H1 (cell line): ENCODE measurements at regions not wholly inside any gene's neighbourhood (a gene's known extent, or its start where the extent isn't known, plus 50 kb on each side); places are given as distances from the start of the nearest gene placed in this dataset.
"Not testable (repeated sequence)": the region's sequence is repeated elsewhere in the genome, so short reads cannot be mapped to it uniquely, and the experiment has no call there.

Source experiments
- BRCA1 ChIP-seq: IDR thresholded peaks from 2 replicates; pipeline ENCODE4 v1.6.1; 2012; ENCODE audit warnings: low read depth, low read length, improper control_type of control experiment
- CHD1 ChIP-seq: IDR thresholded peaks from 2 replicates; pipeline ENCODE4 v1.6.1; 2012; ENCODE audit warnings: low read depth, low read length, improper control_type of control experiment
- CTCF ChIP-seq, 3 experiments: IDR thresholded peaks; 1 replicate in 2 of 3; 2 replicates in 1 of 3; pipeline versions ENCODE4 v1.5.1 to v1.6.1; 2011; ENCODE audit warnings: low read length in 3 of 3, mild to moderate bottlenecking in 3 of 3, inconsistent platforms in 2 of 3, low read depth in 1 of 3, moderate library complexity in 1 of 3; ENCODE audit not compliant: insufficient read depth in 1 of 3; ENCODE audit errors: control extremely low read depth in 1 of 3
- EZH2 ChIP-seq: fragments of 200-600 bp; sonication (generic); IDR thresholded peaks from 2 replicates; pipeline ENCODE4 v1.7.1; 2012; ENCODE audit warnings: low read depth, mild to moderate bottlenecking, moderate library complexity, low read length, inconsistent platforms; ENCODE audit not compliant: severe bottlenecking
- GABPA ChIP-seq: IDR thresholded peaks from 2 replicates; pipeline ENCODE4 v1.6.1; 2011; ENCODE audit warnings: mild to moderate bottlenecking, low read length, moderate library complexity, borderline replicate concordance; ENCODE audit not compliant: insufficient read depth
- HDAC2 ChIP-seq, 2 experiments: fragments of 300-600 bp in 1 of 2; sonication (generic) in 1 of 2; IDR thresholded peaks; 2 replicates each; pipeline ENCODE4 v1.6.1; 2011 to 2012; ENCODE audit warnings: low read depth in 2 of 2, low read length in 2 of 2, mild to moderate bottlenecking in 2 of 2, moderate library complexity in 2 of 2, borderline replicate concordance in 1 of 2, inconsistent platforms in 1 of 2
- NRF1 ChIP-seq: IDR thresholded peaks from 2 replicates; pipeline ENCODE4 v1.6.1; 2011; ENCODE audit warnings: mild to moderate bottlenecking, low read depth, low read length, improper control_type of control experiment
- POLR2A ChIP-seq, 2 experiments: IDR thresholded peaks; 1 replicate in 1 of 2; 2 replicates in 1 of 2; pipeline ENCODE4 v1.6.1; 2011; ENCODE audit warnings: low read depth in 2 of 2, low read length in 2 of 2, mild to moderate bottlenecking in 2 of 2; ENCODE audit errors: control extremely low read depth in 1 of 2
- POLR2AphosphoS5 ChIP-seq: IDR thresholded peaks from 2 replicates; pipeline ENCODE4 v1.6.1; 2011; ENCODE audit warnings: low read depth, low read length
- RAD21 ChIP-seq, 2 experiments: IDR thresholded peaks in 1 of 2; conservative IDR thresholded peaks in 1 of 2; 2 replicates each; pipeline ENCODE4 v1.6.1; 2011; ENCODE audit warnings: low read depth in 2 of 2, low read length in 2 of 2, improper control_type of control experiment in 1 of 2, inconsistent platforms in 1 of 2, mild to moderate bottlenecking in 1 of 2, moderate library complexity in 1 of 2
- YY1 ChIP-seq: IDR thresholded peaks from 2 replicates; pipeline ENCODE4 v1.6.1; 2011; ENCODE audit warnings: low read depth, mild to moderate bottlenecking, low read length

GRCh38 chr12:54119082-54119481 is 65.4 kb downstream of the HOXC4 start:
- not testable (repeated sequence) for TF ChIP-seq CTCF (IDR thresholded peaks at IDR 0.05; ENCODE audit: control extremely low read depth in 1 of 3, insufficient read depth in 1 of 3, low read depth in 1 of 3, low read length in 3 of 3); HDAC2 (IDR thresholded peaks at IDR 0.05; ENCODE audit: borderline replicate concordance in 1 of 2, low read depth in 2 of 2, low read length in 2 of 2); BRCA1; RAD21 (IDR thresholded peaks at IDR 0.05 in 1 of 2, conservative IDR thresholded peaks at IDR 0.05 in 1 of 2; ENCODE audit: low read depth in 2 of 2, low read length in 2 of 2); EZH2; POLR2AphosphoS5; POLR2A (IDR thresholded peaks at IDR 0.05; ENCODE audit: control extremely low read depth in 1 of 2, low read depth in 2 of 2, low read length in 2 of 2); GABPA; YY1; NRF1; CHD1
